DOHH2 (cell line): ENCODE measurements at regions not wholly inside any gene's neighbourhood (a gene's known extent, or its start where the extent isn't known, plus 50 kb on each side); places are given as distances from the start of the nearest gene placed in this dataset.

Experiments used
- H3F3A ChIP-seq: fragments of 200-600 bp; sonication (generic), shearing (Covaris generic); 2 replicates; pipeline ENCODE4 v1.6.0; 2016; ENCODE audit warnings: antibody characterized with exemption, mild to moderate bottlenecking; ENCODE audit not compliant: control insufficient read depth, insufficient read depth
- H3K27ac ChIP-seq: fragments of 200-600 bp; sonication (generic); 2 replicates; pipeline ENCODE4 v1.5.1; 2014; ENCODE audit warnings: low read depth, mild to moderate bottlenecking, low read length, moderate library complexity
- H3K27me3 ChIP-seq: fragments of 200-600 bp; sonication (generic); 2 replicates; pipeline ENCODE4 v1.6.1; 2014; ENCODE audit warnings: mild to moderate bottlenecking, low read length, mixed read lengths; ENCODE audit not compliant: control insufficient read depth
- H3K36me3 ChIP-seq: fragments of 200-600 bp; sonication (generic); 2 replicates; pipeline ENCODE4 v1.6.1; 2014; ENCODE audit warnings: mild to moderate bottlenecking, low read length, moderate library complexity, mixed read lengths; ENCODE audit not compliant: control insufficient read depth
- H3K4me1 ChIP-seq: fragments of 200-600 bp; sonication (generic); 2 replicates; pipeline ENCODE4 v1.6.1; 2014; ENCODE audit warnings: mild to moderate bottlenecking, low read length, mixed read lengths; ENCODE audit not compliant: control insufficient read depth
- H3K4me2 ChIP-seq: fragments of 200-600 bp; sonication (generic); 2 replicates; pipeline ENCODE4 v1.6.0; 2014; ENCODE audit warnings: mild to moderate bottlenecking, low read length, moderate library complexity
- H3K4me3 ChIP-seq: fragments of 200-600 bp; sonication (generic); 2 replicates; pipeline ENCODE4 v1.5.1; 2014; ENCODE audit warnings: mild to moderate bottlenecking, low read length, mixed read lengths
- H3K79me2 ChIP-seq: fragments of 200-600 bp; sonication (generic); 2 replicates; pipeline ENCODE4 v1.6.1; 2014; ENCODE audit warnings: mild to moderate bottlenecking, low read length, mixed read lengths; ENCODE audit not compliant: control insufficient read depth
- H3K9me2 ChIP-seq: fragments of 200-600 bp; sonication (generic); replicated peaks from 2 replicates; pipeline ENCODE4 v1.6.1; 2014; ENCODE audit warnings: mild to moderate bottlenecking, low read length, mixed read lengths; ENCODE audit not compliant: control insufficient read depth
- H3K9me3 ChIP-seq: fragments of 200-600 bp; sonication (generic); 2 replicates; pipeline ENCODE4 v1.6.1; 2014; ENCODE audit warnings: antibody characterized with exemption, low read length, mixed read lengths; ENCODE audit not compliant: control insufficient read depth, insufficient read depth
- H4K20me1 ChIP-seq: fragments of 200-600 bp; sonication (generic); 2 replicates; pipeline ENCODE4 v1.6.0; 2014; ENCODE audit warnings: low read depth, mild to moderate bottlenecking, antibody characterized with exemption, low read length, moderate library complexity; ENCODE audit not compliant: control insufficient read depth, insufficient read depth
- EZH2phosphoT487 ChIP-seq: fragments of 200-600 bp; sonication (generic); IDR thresholded peaks from 2 replicates; pipeline ENCODE4 v1.6.1; 2017; ENCODE audit warnings: borderline replicate concordance, mild to moderate bottlenecking, antibody characterized with exemption, low read length, moderate library complexity, mixed read lengths
- TF ChIP-seq, protein P1 (sequence below): fragments of 200-600 bp; sonication (generic); IDR thresholded peaks from one replicate; pipeline ENCODE4 v1.5.1; 2014; ENCODE audit warnings: antibody characterized with exemption, mild to moderate bottlenecking, low read depth, low read length; ENCODE audit not compliant: poor library complexity, severe bottlenecking

DNA sequence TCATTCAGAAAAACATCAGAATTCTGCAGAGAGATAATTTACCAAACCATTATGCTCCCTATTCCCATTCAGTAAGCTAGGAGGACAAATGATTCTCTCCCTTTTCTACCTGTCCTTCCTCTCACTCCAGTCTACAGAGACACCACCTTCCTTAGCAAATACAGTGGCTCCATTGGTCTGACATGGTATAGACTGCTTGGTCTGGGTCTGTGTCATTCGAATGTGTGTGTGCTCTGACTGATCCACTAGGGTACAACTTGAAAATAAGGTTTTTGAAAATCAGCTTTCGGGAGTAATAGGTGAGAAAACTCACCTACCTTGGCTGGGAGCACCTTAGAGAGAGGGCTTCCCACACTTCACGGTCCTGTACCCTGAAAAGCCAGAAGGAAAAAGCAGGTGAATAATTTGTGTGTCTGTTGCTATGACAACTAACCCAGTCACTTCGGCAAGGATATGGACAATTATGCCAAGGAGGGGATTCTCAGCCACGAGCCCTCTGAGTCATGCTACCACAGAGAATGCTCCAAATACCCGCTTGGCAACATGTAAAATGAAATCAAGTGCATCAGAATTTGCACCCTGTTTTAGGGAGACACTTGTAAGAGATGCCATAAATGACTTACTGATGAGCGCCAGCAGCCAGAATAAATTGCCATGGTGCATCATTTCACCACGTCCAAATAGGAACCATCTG, 114.5 kb upstream of the PRKCQ start:
- no peak for TF ChIP-seq EZH2phosphoT487
- TF ChIP-seq, protein P1, sequence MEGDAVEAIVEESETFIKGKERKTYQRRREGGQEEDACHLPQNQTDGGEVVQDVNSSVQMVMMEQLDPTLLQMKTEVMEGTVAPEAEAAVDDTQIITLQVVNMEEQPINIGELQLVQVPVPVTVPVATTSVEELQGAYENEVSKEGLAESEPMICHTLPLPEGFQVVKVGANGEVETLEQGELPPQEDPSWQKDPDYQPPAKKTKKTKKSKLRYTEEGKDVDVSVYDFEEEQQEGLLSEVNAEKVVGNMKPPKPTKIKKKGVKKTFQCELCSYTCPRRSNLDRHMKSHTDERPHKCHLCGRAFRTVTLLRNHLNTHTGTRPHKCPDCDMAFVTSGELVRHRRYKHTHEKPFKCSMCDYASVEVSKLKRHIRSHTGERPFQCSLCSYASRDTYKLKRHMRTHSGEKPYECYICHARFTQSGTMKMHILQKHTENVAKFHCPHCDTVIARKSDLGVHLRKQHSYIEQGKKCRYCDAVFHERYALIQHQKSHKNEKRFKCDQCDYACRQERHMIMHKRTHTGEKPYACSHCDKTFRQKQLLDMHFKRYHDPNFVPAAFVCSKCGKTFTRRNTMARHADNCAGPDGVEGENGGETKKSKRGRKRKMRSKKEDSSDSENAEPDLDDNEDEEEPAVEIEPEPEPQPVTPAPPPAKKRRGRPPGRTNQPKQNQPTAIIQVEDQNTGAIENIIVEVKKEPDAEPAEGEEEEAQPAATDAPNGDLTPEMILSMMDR, result no peak
- no peaks in the 10 kb centered on the region for H3K36me3 ChIP-seq
- no peak overlapping the region for H3K27ac ChIP-seq
- no peaks in the 10 kb centered on the region for H3K9me3 ChIP-seq
- H3F3A ChIP-seq, result no peaks in the 10 kb centered on the region
- no peaks in the 10 kb centered on the region for H4K20me1 ChIP-seq
- peaks cover 4% of the 10 kb centered on the region for H3K27me3 ChIP-seq
- no peak overlapping the region for H3K4me3 ChIP-seq
- no peaks in the 10 kb centered on the region for H3K9me2 ChIP-seq
- H3K79me2 ChIP-seq, result no peaks in the 10 kb centered on the region
- no peaks in the 10 kb centered on the region for H3K4me1 ChIP-seq
- no peak overlapping the region for H3K4me2 ChIP-seq

DNA sequence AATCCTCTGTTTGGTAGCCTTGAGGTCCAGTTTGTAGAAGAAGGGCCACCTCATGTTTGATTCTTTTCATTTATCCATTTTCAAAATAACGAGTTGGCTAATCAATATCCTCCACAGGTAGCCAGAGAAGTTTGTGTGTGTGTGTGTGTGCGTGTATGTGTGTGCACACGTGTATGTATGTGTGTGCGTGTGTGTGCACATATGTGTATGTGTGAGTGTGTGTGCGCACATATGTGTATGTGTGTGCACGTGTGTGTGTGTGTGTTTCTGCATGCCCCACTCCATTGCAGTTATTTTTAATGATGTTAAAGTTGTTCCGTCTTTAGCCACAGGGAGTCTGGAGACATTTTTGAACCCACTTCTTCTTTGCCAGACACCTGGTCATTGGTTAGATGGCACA, 112.8 kb upstream of the PRKCQ start:
- H3K4me3 ChIP-seq, result no peak overlapping the region
- no peak for TF ChIP-seq EZH2phosphoT487
- TF ChIP-seq, protein P1, result no peak
- H3F3A ChIP-seq, result no peaks in the 10 kb centered on the region
- no peaks in the 10 kb centered on the region for H3K79me2 ChIP-seq
- no peak overlapping the region for H3K27ac ChIP-seq
- H3K9me3 ChIP-seq, result no peaks in the 10 kb centered on the region
- no peaks in the 10 kb centered on the region for H4K20me1 ChIP-seq
- H3K4me2 ChIP-seq, result no peak overlapping the region
- H3K4me1 ChIP-seq, result no peaks in the 10 kb centered on the region
- H3K9me2 ChIP-seq, result no peaks in the 10 kb centered on the region
- H3K36me3 ChIP-seq, result no peaks in the 10 kb centered on the region
- peaks cover 4% of the 10 kb centered on the region for H3K27me3 ChIP-seq

GRCh38 chr10:6692103-6692502, 112.0 kb upstream of the PRKCQ start:
- H3K9me2 ChIP-seq, result no peaks in the 10 kb centered on the region
- no peak overlapping the region for H3K4me3 ChIP-seq
- H3K27me3 ChIP-seq, result peaks cover 4% of the 10 kb centered on the region
- no peak overlapping the region for H3K4me2 ChIP-seq
- no peaks in the 10 kb centered on the region for H3K9me3 ChIP-seq
- H3K79me2 ChIP-seq, result no peaks in the 10 kb centered on the region
- no peaks in the 10 kb centered on the region for H3K4me1 ChIP-seq
- H3K36me3 ChIP-seq, result no peaks in the 10 kb centered on the region
- H4K20me1 ChIP-seq, result no peaks in the 10 kb centered on the region
- H3F3A ChIP-seq, result no peaks in the 10 kb centered on the region
- no peak overlapping the region for H3K27ac ChIP-seq
- TF ChIP-seq, protein P1, result no peak
- TF ChIP-seq EZH2phosphoT487, result no peak
